MM.1S (cell line): ENCODE measurements at regions not wholly inside any gene's neighbourhood (a gene's known extent, or its start where the extent isn't known, plus 50 kb on each side); places are given as distances from the start of the nearest gene placed in this dataset.

ENCODE experiments used
- CTCF ChIP-seq: fragments of 300-600 bp; sonication (generic); IDR thresholded peaks from 2 replicates; pipeline ENCODE4 v1.5.1; 2016; ENCODE audit warnings: antibody characterized with exemption, low read length, mixed read lengths
- EZH2 ChIP-seq: fragments of 300-600 bp; sonication (generic); optimal IDR thresholded peaks from 2 replicates; pipeline ENCODE3; 2017; ENCODE audit warnings: low read depth, mild to moderate bottlenecking, antibody characterized with exemption, low read length, mixed read lengths

- no peak for TF ChIP-seq CTCF
- no peak for TF ChIP-seq EZH2
These were observed 359.3 kb downstream of the ADGRL2 start for GRCh38 chr1:82160036-82160435.
